ENCODE measurements at regions not wholly inside any gene's neighbourhood (a gene's known extent, or its start where the extent isn't known, plus 50 kb on each side); places are given as distances from the start of the nearest gene placed in this dataset.
"Not testable (repeated sequence)": the region's sequence is repeated elsewhere in the genome, so short reads cannot be mapped to it uniquely, and the experiment has no call there.

DNA sequence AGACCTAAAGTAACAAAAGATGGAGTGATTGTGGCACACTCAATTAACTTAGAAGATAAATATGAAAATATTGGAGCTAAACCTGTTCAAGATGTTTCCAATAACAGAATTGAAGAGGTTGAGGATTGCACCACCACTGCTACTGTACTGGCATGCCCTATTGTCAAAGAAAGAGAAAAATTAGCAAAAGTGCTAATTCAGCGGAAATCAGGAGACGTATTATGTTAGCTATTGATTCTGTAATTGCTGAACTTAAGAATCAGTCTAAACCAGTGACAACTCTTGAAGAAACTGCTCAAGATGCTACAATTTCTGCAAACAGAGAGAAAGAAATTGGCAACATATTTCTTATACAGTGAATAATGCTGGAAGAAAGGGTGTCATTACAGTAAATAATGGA is 754.4 kb downstream of the CDH18 start:
- DNase-seq (ENCODE audit: low spot score) = no peak

- DNase-seq (ENCODE audit: low spot score) = no peak
Measured at GRCh38 chr5:19235101-19235584, 752.9 kb downstream of the CDH18 start.

DNA sequence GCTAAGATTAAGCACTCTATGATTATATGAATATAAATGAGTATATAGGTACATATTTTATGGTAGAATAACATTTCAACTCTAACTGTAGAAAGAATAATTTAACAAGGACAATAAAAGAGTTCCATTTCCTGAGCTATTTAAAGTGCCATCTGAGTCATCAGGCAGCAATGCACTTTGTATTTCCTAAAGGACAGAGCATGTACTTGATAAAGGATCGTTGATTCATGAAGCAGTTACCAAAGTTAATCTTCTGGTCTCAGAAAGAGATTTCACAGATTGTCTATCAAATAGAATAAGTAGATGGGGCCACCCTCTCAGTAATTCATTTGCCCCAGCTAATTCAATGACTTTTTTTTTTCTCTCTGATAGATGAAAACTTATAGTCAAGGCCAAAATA is 747.8 kb downstream of the CDH18 start:
- no peak for DNase-seq (ENCODE audit: low spot score)

- no peak for DNase-seq (ENCODE audit: low spot score)
Measured at GRCh38 chr5:19241690-19242089, 746.3 kb downstream of the CDH18 start.

DNA sequence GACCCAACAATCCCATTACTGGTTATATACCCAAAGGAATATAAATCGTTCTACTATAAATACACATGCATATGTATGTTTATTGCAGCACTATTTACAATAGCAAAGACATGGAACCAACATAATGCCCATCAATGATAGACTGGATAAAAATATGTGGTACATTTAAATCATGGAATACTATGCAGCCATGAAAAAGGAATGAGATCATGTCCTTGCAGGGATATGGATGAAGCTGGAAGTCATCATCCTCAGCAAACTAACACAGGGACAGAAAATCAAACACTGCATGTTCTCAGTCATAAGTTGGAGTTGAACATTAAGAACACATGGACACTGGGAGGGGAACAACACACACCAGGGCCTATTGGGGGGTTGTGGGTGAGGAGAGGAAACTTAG is 741.8 kb downstream of the CDH18 start:
- not testable (repeated sequence) for DNase-seq (ENCODE audit: low spot score)

DNA sequence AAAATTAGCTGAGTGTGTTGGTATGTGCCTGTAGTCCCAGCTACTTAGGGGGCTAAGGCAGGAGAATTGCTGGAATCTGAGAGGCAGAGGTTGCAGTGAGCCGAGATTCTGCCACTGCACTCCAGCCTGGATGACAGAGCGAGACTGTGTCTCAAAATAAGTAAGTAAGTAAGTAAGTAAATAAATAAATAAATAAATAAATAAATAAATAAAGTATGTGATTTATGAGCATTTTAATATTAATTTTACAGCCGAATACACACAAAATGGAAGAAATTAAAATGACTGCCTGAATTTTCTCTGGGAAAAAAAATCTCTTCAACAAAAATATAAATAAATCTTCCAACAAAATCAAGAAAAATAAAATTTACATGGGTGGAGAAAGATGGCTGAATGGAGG is 740.7 kb downstream of the CDH18 start:
- DNase-seq (ENCODE audit: low spot score) = no peak

GRCh38 chr5:19256036-19256435 is 732.0 kb downstream of the CDH18 start:
- no peak for DNase-seq (ENCODE audit: low spot score)

- DNase-seq (ENCODE audit: low spot score) = no peak
Measured at GRCh38 chr5:19258686-19259085, 729.3 kb downstream of the CDH18 start.

DNA sequence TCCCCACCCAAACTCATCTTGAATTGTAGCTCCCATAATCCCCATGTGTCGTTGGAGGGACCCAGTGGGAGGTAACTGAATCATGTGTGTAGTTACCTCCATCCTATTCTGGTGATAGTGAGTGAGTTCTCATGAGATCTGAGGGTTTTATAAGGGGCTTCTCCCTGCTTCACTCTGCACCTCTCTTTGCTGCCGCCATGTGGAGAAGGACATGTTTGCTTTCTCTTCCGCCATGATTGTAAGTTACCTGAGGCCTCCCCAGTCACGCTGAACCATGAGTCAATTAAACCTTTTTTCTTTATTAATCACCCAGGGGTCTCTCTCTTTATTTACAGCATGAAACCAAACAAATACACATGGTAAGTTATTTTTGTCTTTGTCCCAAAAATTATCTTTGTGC is 726.1 kb downstream of the CDH18 start:
- DNase-seq (ENCODE audit: low spot score) = no peak

- DNase-seq (ENCODE audit: low spot score) = no peak
Measured at GRCh38 chr5:19264821-19265220, 723.2 kb downstream of the CDH18 start.

GRCh38 chr5:19266791-19267190 is 721.2 kb downstream of the CDH18 start:
- no peak for DNase-seq (ENCODE audit: low spot score)

DNA sequence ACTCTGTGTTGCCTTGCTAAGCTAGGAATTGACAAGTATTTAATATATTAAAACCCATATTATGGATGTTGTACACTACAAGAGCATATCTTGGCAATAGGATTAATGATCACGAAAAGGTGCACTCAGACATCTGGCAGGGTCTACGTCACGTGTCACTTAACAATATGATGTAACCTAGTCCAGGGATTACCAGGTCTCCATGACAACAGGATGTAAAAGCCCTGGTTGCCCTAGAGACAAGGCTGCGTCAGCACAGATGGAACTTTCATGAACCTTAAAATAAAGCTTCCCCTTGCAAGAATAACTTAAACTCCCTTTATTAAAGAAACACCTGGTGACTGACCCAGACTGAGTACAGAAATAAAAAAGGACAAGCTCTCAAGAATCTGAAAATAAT is 717.8 kb downstream of the CDH18 start:
- DNase-seq (ENCODE audit: low spot score) = no peak

DNA sequence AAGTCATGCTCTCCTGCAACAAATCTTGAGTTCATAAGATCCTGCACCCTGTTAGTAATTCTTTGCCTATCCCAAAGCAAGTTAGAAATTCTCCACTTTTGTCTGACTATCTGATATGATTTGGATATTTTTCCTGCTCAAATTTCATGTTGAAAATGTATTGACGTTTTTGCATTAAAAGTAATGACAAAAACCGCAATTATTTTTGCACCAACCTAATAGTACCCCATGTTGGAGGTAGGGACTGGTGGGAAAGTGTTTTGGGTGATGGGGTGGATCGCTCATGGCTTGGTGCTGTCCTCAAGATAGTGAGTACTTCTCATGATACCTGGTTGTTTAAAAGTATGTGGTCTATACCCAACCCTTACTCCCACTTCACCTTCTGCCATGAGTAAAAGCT is 713.4 kb downstream of the CDH18 start:
- DNase-seq (ENCODE audit: low spot score) = no peak

- DNase-seq (ENCODE audit: low spot score) = no peak
Measured at GRCh38 chr5:19285286-19285685, 702.7 kb downstream of the CDH18 start.

DNA sequence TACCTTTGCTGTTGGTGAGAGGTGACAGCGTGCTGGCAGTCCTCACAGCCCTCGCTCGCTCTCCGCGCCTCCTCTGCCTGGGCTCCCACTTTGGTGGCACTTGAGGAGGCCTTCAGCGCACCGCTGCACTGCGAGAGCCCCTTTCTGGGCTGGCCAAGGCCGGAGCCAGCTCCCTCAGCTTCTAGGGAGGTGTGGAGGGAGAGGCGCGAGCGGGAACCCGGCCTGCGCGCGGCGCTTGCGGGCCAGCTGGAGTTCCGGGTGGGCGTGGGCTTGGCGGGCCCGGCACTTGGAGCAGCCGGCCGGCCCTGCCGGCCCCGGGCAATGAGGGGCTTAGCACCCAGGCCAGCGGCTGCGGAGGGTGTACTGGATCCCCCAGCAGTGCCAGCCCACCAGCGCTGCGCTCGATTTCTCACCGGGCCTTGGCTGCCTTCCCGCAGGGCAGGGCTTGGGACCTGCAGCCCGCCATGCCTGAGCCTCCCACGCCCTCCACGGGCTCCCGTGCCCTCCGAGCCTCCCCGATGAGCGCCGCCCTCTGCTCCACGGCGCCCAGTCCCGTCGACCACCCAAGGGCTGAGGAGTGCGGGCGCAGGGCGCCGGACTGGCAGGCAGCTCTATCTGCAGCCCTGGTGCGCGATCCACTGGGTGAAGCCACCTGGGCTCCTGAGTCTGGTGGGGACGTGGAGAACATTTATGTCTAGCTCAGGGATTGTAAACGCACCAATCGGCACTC is 700.3 kb downstream of the CDH18 start:
- not testable (repeated sequence) for DNase-seq (ENCODE audit: low spot score)

DNA sequence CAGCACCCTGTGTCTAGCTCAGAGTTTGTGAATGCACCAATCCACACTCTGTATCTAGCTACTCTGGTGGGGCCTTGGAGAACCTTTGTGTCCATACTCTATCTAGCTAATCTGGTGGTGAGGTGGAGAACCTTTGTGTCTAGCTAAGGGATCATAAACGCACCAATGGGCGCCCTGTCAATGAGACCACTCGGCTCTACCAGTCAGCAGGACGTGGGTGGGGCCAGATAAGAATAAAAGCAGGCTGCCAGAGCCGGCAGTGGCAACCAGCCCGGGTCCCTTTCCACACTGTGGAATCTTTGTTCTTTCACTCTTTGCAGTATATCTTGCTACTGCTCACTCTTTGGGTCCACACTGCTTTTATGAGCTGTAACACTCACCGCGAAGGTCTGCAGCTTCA is 699.7 kb downstream of the CDH18 start:
- DNase-seq (ENCODE audit: low spot score) = not testable (repeated sequence)

- DNase-seq (ENCODE audit: low spot score) = no peak
Measured at GRCh38 chr5:19297934-19298333, 690.1 kb downstream of the CDH18 start.

GRCh38 chr5:19301271-19301670 is 686.7 kb downstream of the CDH18 start:
- no peak for DNase-seq (ENCODE audit: low spot score)

DNA sequence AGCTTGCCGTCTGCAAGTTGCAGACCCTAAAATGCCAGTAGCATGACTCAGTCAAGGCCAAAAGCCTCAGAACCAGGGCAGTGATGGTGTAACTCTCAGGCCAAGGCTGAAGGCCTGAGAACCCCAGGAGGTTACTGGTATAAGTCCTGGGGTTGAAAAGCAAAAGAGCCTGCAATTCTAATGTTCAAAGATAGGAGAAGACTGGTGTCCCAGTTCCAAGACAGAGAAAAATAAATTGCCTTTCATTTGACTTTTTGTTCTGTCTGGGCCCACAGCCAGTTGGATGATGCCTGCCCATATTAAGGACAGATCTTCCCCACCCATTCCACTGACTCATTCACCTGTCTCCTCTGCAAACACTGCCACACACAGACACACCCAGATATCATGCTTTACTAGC is 673.2 kb downstream of the CDH18 start:
- DNase-seq (ENCODE audit: low spot score) = no peak

- DNase-seq (ENCODE audit: low spot score) = no peak
Measured at GRCh38 chr5:19319252-19319651, 668.7 kb downstream of the CDH18 start.

GRCh38 chr5:19322716-19323485 is 665.1 kb downstream of the CDH18 start:
- no peak for DNase-seq (ENCODE audit: low spot score)

GRCh38 chr5:19334278-19334677 is 653.7 kb downstream of the CDH18 start:
- DNase-seq (ENCODE audit: low spot score) = no peak

DNA sequence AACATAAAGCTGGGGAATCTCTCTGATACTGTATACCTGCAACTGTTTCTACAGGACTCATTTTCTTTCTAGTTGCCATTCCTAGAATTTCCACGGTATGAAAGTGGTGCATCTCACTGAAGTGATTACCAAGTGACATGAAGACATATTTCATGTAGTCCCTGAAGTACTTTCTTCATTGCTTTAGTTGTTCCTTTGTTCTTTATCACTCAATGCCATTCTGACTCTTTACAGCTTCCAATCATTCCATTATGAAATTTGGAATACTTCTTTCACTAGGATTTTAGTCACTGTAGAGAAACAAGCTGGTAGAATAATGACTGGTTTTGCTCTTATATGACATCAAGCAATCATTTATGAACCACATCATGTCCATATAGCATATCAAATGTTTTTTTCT is 645.1 kb downstream of the CDH18 start:
- no peak for DNase-seq (ENCODE audit: low spot score)

GRCh38 chr5:19352120-19352519 is 635.9 kb downstream of the CDH18 start:
- DNase-seq (ENCODE audit: low spot score) = no peak
